Gastroesophageal sphincter (tissue), 4 donors: ENCODE measurements at regions not wholly inside any gene's neighbourhood (a gene's known extent, or its start where the extent isn't known, plus 50 kb on each side); places are given as distances from the start of the nearest gene placed in this dataset.

Experiments used
- ATAC-seq: fragments of 150-250 bp; one replicate; pipeline ENCODE4 v1.9.1; 2016; ENCODE audit warnings: mild to moderate bottlenecking, moderate library complexity
- H3K27ac ChIP-seq, 4 donors: fragments of 200-600 bp; sonication (generic) in 3 of 4; 1 replicate in 3 of 4; 2 replicates in 1 of 4; pipeline ENCODE4 v1.5.1; 2016 to 2019
- H3K27me3 ChIP-seq: fragments of 200-600 bp; sonication (generic); one replicate; pipeline ENCODE4 v1.5.1; 2019
- H3K36me3 ChIP-seq, 2 donors: fragments of 200-600 bp; sonication (generic); one replicate each; pipeline ENCODE4 v1.5.1; 2019; ENCODE audit warnings: control low read depth in 1 of 2
- H3K4me1 ChIP-seq, 3 donors: fragments of 200-600 bp; sonication (generic); 1 replicate in 2 of 3; 2 replicates in 1 of 3; pipeline ENCODE4 v1.5.1; 2016 to 2019; ENCODE audit warnings: control low read depth in 2 of 3
- H3K4me3 ChIP-seq, 2 donors: fragments of 200-600 bp; sonication (generic); one replicate each; pipeline ENCODE4 v1.5.1; 2019; ENCODE audit warnings: mild to moderate bottlenecking in 1 of 2, moderate library complexity in 1 of 2
- H3K9me3 ChIP-seq, 3 donors: fragments of 200-600 bp; sonication (generic); one replicate each; pipeline ENCODE4 v1.5.1; 2017 to 2019; ENCODE audit warnings: control low read depth in 2 of 3
- CTCF ChIP-seq, 4 experiments: fragments of 200-600 bp in 2 of 4; fragments of 450-650 bp in 2 of 4; sonication (generic) in 1 of 4; IDR thresholded peaks; one replicate each; pipeline ENCODE4 v1.5.1; 2017 to 2019; ENCODE audit warnings: antibody characterized with exemption in 4 of 4, mild to moderate bottlenecking in 2 of 4, moderate library complexity in 2 of 4
- EP300 ChIP-seq: sonication (generic); formaldehyde crosslinking; IDR thresholded peaks from one replicate; pipeline ENCODE4 v1.6.1; 2017; ENCODE audit warnings: antibody characterized with exemption, mild to moderate bottlenecking
- POLR2A ChIP-seq, 2 donors: fragments of 450-650 bp; IDR thresholded peaks; one replicate each; pipeline ENCODE4 v1.6.1; 2017; ENCODE audit warnings: antibody characterized with exemption in 2 of 2, mild to moderate bottlenecking in 2 of 2, moderate library complexity in 1 of 2
- POLR2AphosphoS5 ChIP-seq: sonication (generic); formaldehyde crosslinking; IDR thresholded peaks from one replicate; pipeline ENCODE4 v1.6.1; 2017; ENCODE audit warnings: antibody characterized with exemption
- WGBS, 2 donors: methylation state at CpG; one replicate each; pipeline ENCODE4 v1.1.5; 2018; ENCODE audit warnings: low coverage in 1 of 2; 5-methylcytosine and 5-hydroxymethylcytosine counted together

GRCh38 chr22:34354071-34354817, 434.0 kb upstream of the LARGE1 start:
- TF ChIP-seq EP300 = no peak
- no peak for TF ChIP-seq CTCF (IDR thresholded peaks at IDR 0.05)
- TF ChIP-seq POLR2AphosphoS5 = no peak

GRCh38 chr22:34356481-34356880, 436.2 kb upstream of the LARGE1 start:
- no peaks in the 10 kb centered on the region for H3K27me3 ChIP-seq
- no peak for ATAC-seq
- H3K9me3 ChIP-seq = no peaks in the 10 kb centered on the region
- no peaks in the 10 kb centered on the region for H3K36me3 ChIP-seq
- TF ChIP-seq POLR2A (IDR thresholded peaks at IDR 0.05) (no peak), EP300 (no peak), CTCF (IDR thresholded peaks at IDR 0.05) (no peak), POLR2AphosphoS5 (no peak)
- no peak overlapping the region for H3K4me3 ChIP-seq
- no peak overlapping the region for H3K27ac ChIP-seq
- 33% methylated on average over 1 of the region's 1 CpG; no CpG with 5 or more reads in 1 of the 2 donors for WGBS, 2 donors
- H3K4me1 ChIP-seq = no peaks in the 10 kb centered on the region

More at GRCh38 chr22:34354071-34354817, 434.0 kb upstream of the LARGE1 start:
- WGBS, 2 donors = 76% methylated on average over 9 to 10 of the region's 12 CpGs
- Histone ChIP-seq H3K9me3 (no peaks in the 10 kb centered on the region), H3K27ac (no peak overlapping the region), H3K4me1 (no peaks in the 10 kb centered on the region), H3K4me3 (no peak overlapping the region), H3K36me3 (no peaks in the 10 kb centered on the region), H3K27me3 (no peaks in the 10 kb centered on the region)
- ATAC-seq = no peak

- WGBS, 2 donors = 69 to 76% methylated on average over 2 of the region's 2 CpGs
- H3K27ac ChIP-seq = no peak overlapping the region
- H3K4me3 ChIP-seq = no peak overlapping the region
- peaks cover 15% of the 10 kb centered on the region for H3K27me3 ChIP-seq
- no peak for ATAC-seq
- no peaks in the 10 kb centered on the region for H3K4me1 ChIP-seq
- TF ChIP-seq POLR2AphosphoS5 (no peak), POLR2A (IDR thresholded peaks at IDR 0.05) (no peak), EP300 (no peak), CTCF (IDR thresholded peaks at IDR 0.05) (no peak)
- no peaks in the 10 kb centered on the region for H3K36me3 ChIP-seq
- peaks cover 0 to 11% (median 0%) of the 10 kb centered on the region in 3 donors for H3K9me3 ChIP-seq
Measured at GRCh38 chr22:34370711-34371110, 450.4 kb upstream of the LARGE1 start.

- H3K36me3 ChIP-seq = no peaks in the 10 kb centered on the region
- H3K9me3 ChIP-seq = no peaks in the 10 kb centered on the region
- WGBS, 2 donors = 40 to 62% methylated on average over 1 to 2 of the region's 2 CpGs
- H3K27me3 ChIP-seq = peaks cover 4% of the 10 kb centered on the region
- no peak overlapping the region for H3K27ac ChIP-seq
- no peaks in the 10 kb centered on the region for H3K4me1 ChIP-seq
- H3K4me3 ChIP-seq = no peak overlapping the region
- TF ChIP-seq EP300 = no peak
- no peak for TF ChIP-seq POLR2AphosphoS5
- no peak for TF ChIP-seq POLR2A (IDR thresholded peaks at IDR 0.05)
- TF ChIP-seq CTCF (IDR thresholded peaks at IDR 0.05) = no peak
- no peak for ATAC-seq
Measured at GRCh38 chr22:34379825-34380224, 459.5 kb upstream of the LARGE1 start.

- no peak for TF ChIP-seq CTCF (IDR thresholded peaks at IDR 0.05)
- H3K36me3 ChIP-seq = no peaks in the 10 kb centered on the region
- no peak overlapping the region for H3K27ac ChIP-seq
- H3K4me3 ChIP-seq = no peak overlapping the region
- 77 to 100% methylated on average over 1 to 2 of the region's 4 CpGs for WGBS, 2 donors
- H3K27me3 ChIP-seq = peaks cover 4% of the 10 kb centered on the region
- no peaks in the 10 kb centered on the region for H3K4me1 ChIP-seq
- no peak for ATAC-seq
- H3K9me3 ChIP-seq = no peaks in the 10 kb centered on the region
Measured at GRCh38 chr22:34380532-34380931, 460.3 kb upstream of the LARGE1 start.
